Esophagus muscularis mucosa (tissue), 4 donors: ENCODE measurements at regions not wholly inside any gene's neighbourhood (a gene's known extent, or its start where the extent isn't known, plus 50 kb on each side); places are given as distances from the start of the nearest gene placed in this dataset.

ENCODE experiments used
- EP300 ChIP-seq: sonication (generic); formaldehyde crosslinking; IDR thresholded peaks from one replicate; pipeline ENCODE4 v1.6.1; 2017; ENCODE audit warnings: antibody characterized with exemption
- POLR2A ChIP-seq: fragments of 450-650 bp; IDR thresholded peaks from one replicate; pipeline ENCODE4 v1.6.1; 2017; ENCODE audit warnings: antibody characterized with exemption, moderate library complexity, mild to moderate bottlenecking, low read depth
- POLR2AphosphoS5 ChIP-seq, 2 donors: sonication (generic); formaldehyde crosslinking; IDR thresholded peaks; one replicate each; pipeline ENCODE4 v1.6.1; 2017; ENCODE audit warnings: antibody characterized with exemption in 2 of 2
- TF ChIP-seq, protein P1 (sequence below), 3 experiments: fragments of 200-600 bp in 2 of 3; fragments of 450-650 bp in 1 of 3; sonication (generic) in 2 of 3; IDR thresholded peaks; one replicate each; pipeline ENCODE4 v1.5.1; 2017 to 2019; ENCODE audit warnings: antibody characterized with exemption in 3 of 3, mild to moderate bottlenecking in 2 of 3, moderate library complexity in 1 of 3

DNA sequence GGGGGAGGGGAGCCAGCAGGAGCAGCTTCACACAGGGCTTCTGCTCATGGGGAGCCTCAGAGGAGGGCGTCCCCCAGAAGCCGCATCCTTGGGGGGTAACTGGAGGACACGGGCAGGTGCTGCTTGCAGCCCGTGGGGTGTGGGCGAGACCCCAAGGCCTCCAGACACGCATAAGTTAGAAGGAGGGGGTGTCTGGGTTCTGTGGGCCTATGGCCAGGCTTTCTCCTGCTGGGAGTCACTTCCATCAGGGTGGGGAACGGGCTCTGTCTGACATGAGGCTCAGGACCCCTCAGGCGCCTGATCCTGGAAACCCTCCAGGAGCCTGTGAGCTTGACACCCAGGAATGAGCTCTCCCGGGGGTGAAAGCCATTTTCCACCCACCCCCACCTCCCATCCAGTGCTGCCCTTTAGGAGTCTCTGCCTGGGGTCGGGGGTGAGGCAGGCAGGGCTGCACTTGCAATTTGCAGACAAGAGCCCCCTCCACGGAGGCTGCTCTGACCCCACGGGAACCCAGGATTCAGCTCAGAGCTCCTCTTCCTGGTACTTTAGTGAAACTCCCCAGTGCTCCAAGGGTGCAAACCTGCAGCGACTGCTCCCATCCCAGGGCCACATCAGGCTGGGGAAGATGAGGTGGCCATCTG, 325.7 kb downstream of the ADGRD1 start:
- TF ChIP-seq, protein P1, sequence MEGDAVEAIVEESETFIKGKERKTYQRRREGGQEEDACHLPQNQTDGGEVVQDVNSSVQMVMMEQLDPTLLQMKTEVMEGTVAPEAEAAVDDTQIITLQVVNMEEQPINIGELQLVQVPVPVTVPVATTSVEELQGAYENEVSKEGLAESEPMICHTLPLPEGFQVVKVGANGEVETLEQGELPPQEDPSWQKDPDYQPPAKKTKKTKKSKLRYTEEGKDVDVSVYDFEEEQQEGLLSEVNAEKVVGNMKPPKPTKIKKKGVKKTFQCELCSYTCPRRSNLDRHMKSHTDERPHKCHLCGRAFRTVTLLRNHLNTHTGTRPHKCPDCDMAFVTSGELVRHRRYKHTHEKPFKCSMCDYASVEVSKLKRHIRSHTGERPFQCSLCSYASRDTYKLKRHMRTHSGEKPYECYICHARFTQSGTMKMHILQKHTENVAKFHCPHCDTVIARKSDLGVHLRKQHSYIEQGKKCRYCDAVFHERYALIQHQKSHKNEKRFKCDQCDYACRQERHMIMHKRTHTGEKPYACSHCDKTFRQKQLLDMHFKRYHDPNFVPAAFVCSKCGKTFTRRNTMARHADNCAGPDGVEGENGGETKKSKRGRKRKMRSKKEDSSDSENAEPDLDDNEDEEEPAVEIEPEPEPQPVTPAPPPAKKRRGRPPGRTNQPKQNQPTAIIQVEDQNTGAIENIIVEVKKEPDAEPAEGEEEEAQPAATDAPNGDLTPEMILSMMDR (IDR thresholded peaks at IDR 0.05), result no peak
- no peak for TF ChIP-seq POLR2A
- no peak for TF ChIP-seq EP300
- no peak for TF ChIP-seq POLR2AphosphoS5 (IDR thresholded peaks at IDR 0.05)
